DOHH2 (cell line): ENCODE measurements at regions not wholly inside any gene's neighbourhood (a gene's known extent, or its start where the extent isn't known, plus 50 kb on each side); places are given as distances from the start of the nearest gene placed in this dataset.
A peak's percentile ranks its signal among the peaks of the same experiment; 100 is the strongest.
"Not testable (repeated sequence)": the region's sequence is repeated elsewhere in the genome, so short reads cannot be mapped to it uniquely, and the experiment has no call there.

Experiments used
- H3F3A ChIP-seq: fragments of 200-600 bp; sonication (generic), shearing (Covaris generic); 2 replicates; pipeline ENCODE4 v1.6.0; 2016; ENCODE audit warnings: antibody characterized with exemption, mild to moderate bottlenecking; ENCODE audit not compliant: control insufficient read depth, insufficient read depth
- H3K27ac ChIP-seq: fragments of 200-600 bp; sonication (generic); 2 replicates; pipeline ENCODE4 v1.5.1; 2014; ENCODE audit warnings: low read depth, mild to moderate bottlenecking, low read length, moderate library complexity
- H3K27me3 ChIP-seq: fragments of 200-600 bp; sonication (generic); 2 replicates; pipeline ENCODE4 v1.6.1; 2014; ENCODE audit warnings: mild to moderate bottlenecking, low read length, mixed read lengths; ENCODE audit not compliant: control insufficient read depth
- H3K36me3 ChIP-seq: fragments of 200-600 bp; sonication (generic); 2 replicates; pipeline ENCODE4 v1.6.1; 2014; ENCODE audit warnings: mild to moderate bottlenecking, low read length, moderate library complexity, mixed read lengths; ENCODE audit not compliant: control insufficient read depth
- H3K4me1 ChIP-seq: fragments of 200-600 bp; sonication (generic); 2 replicates; pipeline ENCODE4 v1.6.1; 2014; ENCODE audit warnings: mild to moderate bottlenecking, low read length, mixed read lengths; ENCODE audit not compliant: control insufficient read depth
- H3K4me2 ChIP-seq: fragments of 200-600 bp; sonication (generic); 2 replicates; pipeline ENCODE4 v1.6.0; 2014; ENCODE audit warnings: mild to moderate bottlenecking, low read length, moderate library complexity
- H3K4me3 ChIP-seq: fragments of 200-600 bp; sonication (generic); 2 replicates; pipeline ENCODE4 v1.5.1; 2014; ENCODE audit warnings: mild to moderate bottlenecking, low read length, mixed read lengths
- H3K79me2 ChIP-seq: fragments of 200-600 bp; sonication (generic); 2 replicates; pipeline ENCODE4 v1.6.1; 2014; ENCODE audit warnings: mild to moderate bottlenecking, low read length, mixed read lengths; ENCODE audit not compliant: control insufficient read depth
- H3K9me2 ChIP-seq: fragments of 200-600 bp; sonication (generic); replicated peaks from 2 replicates; pipeline ENCODE4 v1.6.1; 2014; ENCODE audit warnings: mild to moderate bottlenecking, low read length, mixed read lengths; ENCODE audit not compliant: control insufficient read depth
- H3K9me3 ChIP-seq: fragments of 200-600 bp; sonication (generic); 2 replicates; pipeline ENCODE4 v1.6.1; 2014; ENCODE audit warnings: antibody characterized with exemption, low read length, mixed read lengths; ENCODE audit not compliant: control insufficient read depth, insufficient read depth
- H4K20me1 ChIP-seq: fragments of 200-600 bp; sonication (generic); 2 replicates; pipeline ENCODE4 v1.6.0; 2014; ENCODE audit warnings: low read depth, mild to moderate bottlenecking, antibody characterized with exemption, low read length, moderate library complexity; ENCODE audit not compliant: control insufficient read depth, insufficient read depth
- EZH2phosphoT487 ChIP-seq: fragments of 200-600 bp; sonication (generic); IDR thresholded peaks from 2 replicates; pipeline ENCODE4 v1.6.1; 2017; ENCODE audit warnings: borderline replicate concordance, mild to moderate bottlenecking, antibody characterized with exemption, low read length, moderate library complexity, mixed read lengths
- TF ChIP-seq, protein P1 (sequence below): fragments of 200-600 bp; sonication (generic); IDR thresholded peaks from one replicate; pipeline ENCODE4 v1.5.1; 2014; ENCODE audit warnings: antibody characterized with exemption, mild to moderate bottlenecking, low read depth, low read length; ENCODE audit not compliant: poor library complexity, severe bottlenecking

DNA sequence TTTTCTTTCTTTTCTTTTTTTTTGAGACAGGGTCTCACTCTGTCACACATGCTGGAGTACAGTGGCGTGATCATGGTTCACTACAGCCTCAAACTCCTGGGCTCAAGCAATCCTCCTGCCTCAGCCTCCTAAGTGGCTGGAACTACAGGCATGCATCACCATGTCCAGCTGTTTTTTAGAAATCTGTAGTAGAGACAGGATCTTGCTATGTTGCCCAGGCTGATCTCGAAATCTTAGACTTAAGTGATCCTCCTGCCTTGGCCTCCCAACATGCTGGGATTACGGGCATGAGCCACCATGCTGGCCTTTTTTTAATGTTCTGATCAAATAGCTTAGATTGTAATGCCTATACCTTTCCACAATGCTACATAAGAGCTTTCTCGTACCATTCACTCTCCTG, 107.0 kb upstream of the KCTD7 start:
- H3K4me1 ChIP-seq = no peaks in the 10 kb centered on the region
- TF ChIP-seq, protein P1, sequence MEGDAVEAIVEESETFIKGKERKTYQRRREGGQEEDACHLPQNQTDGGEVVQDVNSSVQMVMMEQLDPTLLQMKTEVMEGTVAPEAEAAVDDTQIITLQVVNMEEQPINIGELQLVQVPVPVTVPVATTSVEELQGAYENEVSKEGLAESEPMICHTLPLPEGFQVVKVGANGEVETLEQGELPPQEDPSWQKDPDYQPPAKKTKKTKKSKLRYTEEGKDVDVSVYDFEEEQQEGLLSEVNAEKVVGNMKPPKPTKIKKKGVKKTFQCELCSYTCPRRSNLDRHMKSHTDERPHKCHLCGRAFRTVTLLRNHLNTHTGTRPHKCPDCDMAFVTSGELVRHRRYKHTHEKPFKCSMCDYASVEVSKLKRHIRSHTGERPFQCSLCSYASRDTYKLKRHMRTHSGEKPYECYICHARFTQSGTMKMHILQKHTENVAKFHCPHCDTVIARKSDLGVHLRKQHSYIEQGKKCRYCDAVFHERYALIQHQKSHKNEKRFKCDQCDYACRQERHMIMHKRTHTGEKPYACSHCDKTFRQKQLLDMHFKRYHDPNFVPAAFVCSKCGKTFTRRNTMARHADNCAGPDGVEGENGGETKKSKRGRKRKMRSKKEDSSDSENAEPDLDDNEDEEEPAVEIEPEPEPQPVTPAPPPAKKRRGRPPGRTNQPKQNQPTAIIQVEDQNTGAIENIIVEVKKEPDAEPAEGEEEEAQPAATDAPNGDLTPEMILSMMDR = no peak
- no peak for TF ChIP-seq EZH2phosphoT487

DNA sequence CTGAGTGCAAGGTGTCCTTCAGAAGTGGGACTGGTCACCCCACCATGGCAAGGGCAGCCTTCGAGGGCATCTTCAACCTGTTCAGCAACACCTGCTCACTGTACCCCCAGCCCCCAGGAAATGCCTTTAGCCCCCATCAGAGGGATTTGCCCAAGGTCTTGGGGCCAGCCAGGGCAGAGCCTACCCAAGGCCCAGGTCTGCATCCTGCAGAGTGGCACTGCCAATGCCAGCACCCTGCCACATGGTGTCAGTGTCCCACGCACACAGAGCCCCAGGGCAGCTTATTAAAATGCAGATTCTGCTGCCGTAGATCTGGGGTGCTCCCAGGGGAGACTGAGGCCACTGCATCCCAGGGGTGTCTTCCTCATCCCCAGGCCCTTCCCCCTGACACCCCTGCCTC, 106.2 kb upstream of the KCTD7 start:
- Histone ChIP-seq H3K27me3 (no peaks in the 10 kb centered on the region), H3K4me3 (no peak overlapping the region), H3K27ac (no peak overlapping the region), H3K9me3 (no peaks in the 10 kb centered on the region), H3K4me1 (no peaks in the 10 kb centered on the region), H4K20me1 (no peaks in the 10 kb centered on the region), H3K9me2 (no peaks in the 10 kb centered on the region), H3K4me2 (no peak overlapping the region), H3F3A (no peaks in the 10 kb centered on the region), H3K79me2 (no peaks in the 10 kb centered on the region), H3K36me3 (no peaks in the 10 kb centered on the region)
- TF ChIP-seq, protein P1 = peak; percentile 71
- no peak for TF ChIP-seq EZH2phosphoT487

More for the DNA sequence above, 107.0 kb upstream of the KCTD7 start:
- Histone ChIP-seq H3F3A (no peaks in the 10 kb centered on the region), H3K79me2 (no peaks in the 10 kb centered on the region), H3K4me3 (no peak overlapping the region), H3K9me3 (no peaks in the 10 kb centered on the region), H3K4me2 (no peak overlapping the region), H3K9me2 (no peaks in the 10 kb centered on the region), H4K20me1 (no peaks in the 10 kb centered on the region), H3K27ac (no peak overlapping the region), H3K27me3 (no peaks in the 10 kb centered on the region), H3K36me3 (no peaks in the 10 kb centered on the region)

DNA sequence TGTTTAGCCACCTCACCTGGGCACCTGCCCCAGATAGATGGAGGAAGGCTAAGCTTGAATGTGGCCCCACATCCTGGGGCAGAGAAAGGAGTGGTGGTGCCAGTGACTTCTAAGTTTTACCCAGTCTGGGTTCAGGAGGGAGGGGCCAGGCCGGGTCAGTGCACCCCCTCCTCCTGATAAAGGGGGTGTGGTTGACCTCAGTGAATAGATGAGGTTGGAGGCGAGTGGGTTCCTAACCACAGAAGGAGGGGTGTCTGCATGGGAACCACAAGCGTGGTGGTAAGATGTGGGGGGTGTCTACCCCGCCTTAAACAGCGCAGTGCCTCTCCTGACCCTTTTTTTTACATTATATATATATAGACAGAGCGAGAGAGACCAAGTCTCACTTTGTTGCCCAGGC, 105.3 kb upstream of the KCTD7 start:
- no peak for TF ChIP-seq EZH2phosphoT487
- TF ChIP-seq, protein P1 = no peak
- H3K9me2 ChIP-seq = no peaks in the 10 kb centered on the region

DNA sequence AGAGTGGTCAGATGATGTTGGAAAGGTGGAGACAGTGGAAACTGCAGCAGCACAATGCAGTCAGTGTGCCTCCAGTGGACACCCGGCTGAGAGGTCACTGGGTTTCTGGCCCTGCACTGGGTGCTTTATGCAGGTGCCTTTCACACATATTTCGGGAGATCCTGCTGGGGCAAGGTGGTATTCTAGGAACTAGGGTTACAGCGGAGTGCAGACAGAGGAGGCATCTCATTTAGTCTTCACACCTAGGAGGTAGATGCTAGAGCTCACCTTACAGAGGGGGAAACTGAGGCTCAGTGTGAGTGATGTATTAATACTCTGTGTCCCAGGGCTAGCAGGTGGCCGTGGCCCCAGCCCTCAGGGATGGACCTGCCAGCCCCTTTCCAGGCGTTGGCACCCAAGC, 103.9 kb upstream of the KCTD7 start:
- Histone ChIP-seq H3K79me2 (no peaks in the 10 kb centered on the region), H3K4me3 (no peak overlapping the region), H3K27me3 (no peaks in the 10 kb centered on the region), H3K36me3 (no peaks in the 10 kb centered on the region), H3K4me1 (no peaks in the 10 kb centered on the region), H3K9me2 (no peaks in the 10 kb centered on the region), H3F3A (no peaks in the 10 kb centered on the region), H3K9me3 (no peaks in the 10 kb centered on the region), H3K27ac (no peak overlapping the region), H4K20me1 (no peaks in the 10 kb centered on the region), H3K4me2 (no peak overlapping the region)
- no peak for TF ChIP-seq EZH2phosphoT487
- TF ChIP-seq, protein P1 = no peak

More for the DNA sequence above, 105.3 kb upstream of the KCTD7 start:
- Histone ChIP-seq H3K4me1 (no peaks in the 10 kb centered on the region), H3K27ac (no peak overlapping the region), H3K36me3 (no peaks in the 10 kb centered on the region), H4K20me1 (no peaks in the 10 kb centered on the region), H3K4me3 (no peak overlapping the region), H3K79me2 (no peaks in the 10 kb centered on the region), H3K9me3 (no peaks in the 10 kb centered on the region), H3K27me3 (no peaks in the 10 kb centered on the region), H3K4me2 (no peak overlapping the region), H3F3A (no peaks in the 10 kb centered on the region)

DNA sequence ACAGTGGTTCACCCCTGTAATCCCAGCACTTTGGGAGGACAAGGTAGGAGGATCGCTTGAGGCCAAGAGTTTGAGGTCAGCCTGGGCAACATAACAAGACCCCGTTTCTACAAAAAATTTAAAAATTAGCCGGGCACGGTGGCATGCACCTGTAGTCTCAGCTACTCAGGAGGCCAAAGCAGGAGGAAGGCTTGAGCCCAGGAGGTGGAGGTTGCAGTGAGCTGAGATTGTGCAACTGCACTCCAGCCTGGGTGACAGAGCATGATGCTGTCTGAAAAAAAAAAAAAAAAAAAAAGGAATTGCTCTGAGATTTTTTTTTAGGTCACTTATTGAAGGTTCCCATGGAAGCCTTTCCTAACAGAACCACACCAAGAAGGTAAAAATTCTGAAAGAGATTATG, 101.9 kb upstream of the KCTD7 start:
- H3K9me3 ChIP-seq, H3K4me3 ChIP-seq, H4K20me1 ChIP-seq, H3K9me2 ChIP-seq, H3K27ac ChIP-seq, H3K79me2 ChIP-seq, H3K36me3 ChIP-seq, H3F3A ChIP-seq, H3K27me3 ChIP-seq, H3K4me1 ChIP-seq, H3K4me2 ChIP-seq: not testable (repeated sequence)
